HG03575 (cell line): ENCODE measurements at regions not wholly inside any gene's neighbourhood (a gene's known extent, or its start where the extent isn't known, plus 50 kb on each side); places are given as distances from the start of the nearest gene placed in this dataset.
"Not testable (repeated sequence)": the region's sequence is repeated elsewhere in the genome, so short reads cannot be mapped to it uniquely, and the experiment has no call there.

Experiments
- ATAC-seq: cut with Tn5 transposase; IDR thresholded peaks from one replicate; pipeline ENCODE4 v1.9.1; 2021; ENCODE audit not compliant: unreplicated experiment, insufficient number of reproducible peaks, low FRiP score; ENCODE audit errors: extremely low read depth

GRCh38 chr7:69116196-69116595 is 482.1 kb upstream of the AUTS2 start:
- not testable (repeated sequence) for ATAC-seq

- ATAC-seq = no peak
These were observed 475.3 kb upstream of the AUTS2 start for GRCh38 chr7:69122953-69123352.

GRCh38 chr7:69126896-69127479 is 471.3 kb upstream of the AUTS2 start:
- no peak for ATAC-seq

GRCh38 chr7:69129524-69129923 is 468.8 kb upstream of the AUTS2 start:
- ATAC-seq = no peak

- ATAC-seq = no peak
These were observed 468.3 kb upstream of the AUTS2 start for GRCh38 chr7:69129951-69130350.

GRCh38 chr7:69130396-69130795 is 467.9 kb upstream of the AUTS2 start:
- ATAC-seq = no peak

- no peak for ATAC-seq
These were observed 464.0 kb upstream of the AUTS2 start for GRCh38 chr7:69134316-69134715.

GRCh38 chr7:69147631-69148030 is 450.6 kb upstream of the AUTS2 start:
- ATAC-seq = no peak

GRCh38 chr7:69149804-69150782 is 448.2 kb upstream of the AUTS2 start:
- no peak for ATAC-seq

GRCh38 chr7:69162326-69162725 is 435.9 kb upstream of the AUTS2 start:
- no peak for ATAC-seq

GRCh38 chr7:69162931-69163670 is 435.2 kb upstream of the AUTS2 start:
- ATAC-seq = no peak

- no peak for ATAC-seq
These were observed 431.2 kb upstream of the AUTS2 start for GRCh38 chr7:69166979-69167516.

- ATAC-seq = no peak
These were observed 428.9 kb upstream of the AUTS2 start for GRCh38 chr7:69169386-69169785.

- ATAC-seq = no peak
These were observed 425.8 kb upstream of the AUTS2 start for GRCh38 chr7:69172357-69173077.

GRCh38 chr7:69173341-69173740 is 424.9 kb upstream of the AUTS2 start:
- no peak for ATAC-seq

- no peak for ATAC-seq
These were observed 424.4 kb upstream of the AUTS2 start for GRCh38 chr7:69173846-69174245.

GRCh38 chr7:69176841-69177240 is 421.4 kb upstream of the AUTS2 start:
- no peak for ATAC-seq

- no peak for ATAC-seq
These were observed 420.8 kb upstream of the AUTS2 start for GRCh38 chr7:69177461-69177861.

- no peak for ATAC-seq
These were observed 420.3 kb upstream of the AUTS2 start for GRCh38 chr7:69177941-69178494.
